GM12878 (cell line): ENCODE measurements at regions not wholly inside any gene's neighbourhood (a gene's known extent, or its start where the extent isn't known, plus 50 kb on each side); places are given as distances from the start of the nearest gene placed in this dataset.

Experiments used
- ATAC-seq: fragments of 200-7000 bp; cut with Tn5 transposase; 3 replicates; pipeline ENCODE4 v1.9.1; 2020; ENCODE audit warnings: mild to moderate bottlenecking, moderate library complexity
- BruUV-seq: library from RNA; stranded (reverse); fragments of 400-500 nt; replicated peaks from 2 replicates; lab custom pipeline; 2021; lab: Mats Ljungman, UMichigan
- CTCF ChIA-PET: fragments of 300-600 bp; sonication (Branson Sonifier 250); formaldehyde crosslinking; extraction: SDS; loops from one replicate; lab custom pipeline; 2021; ENCODE audit warnings: inconsistent platforms; lab: Yijun Ruan, JAX
- POLR2A ChIA-PET: fragments of 350-600 bp; formaldehyde crosslinking; extraction: SDS; loops from one replicate; lab custom pipeline; 2021; ENCODE audit warnings: inconsistent platforms; lab: Charles Lee
- RAD21 ChIA-PET: fragments of 300-600 bp; sonication (Branson Sonifier 250); formaldehyde crosslinking; loops from one replicate; lab custom pipeline; 2023; ENCODE audit warnings: antibody characterized with exemption; ENCODE audit not compliant: unreplicated experiment; lab: Charles Lee
- SMC1A ChIA-PET: fragments of 300-600 bp; sonication (Branson Sonifier 250); formaldehyde crosslinking; loops from one replicate; lab custom pipeline; 2023; ENCODE audit not compliant: unreplicated experiment, uncharacterized antibody; lab: Charles Lee
- DNase-seq: peaks from one replicate; pipeline ENCODE4 v3.0.0-alpha.2; 2011; ENCODE audit warnings: low read depth, low spot score
- FAIRE-seq: peaks from 3 replicates; lab custom pipeline; 2011; peaks lifted over from hg19 to GRCh38; lab: Jason Lieb, UNC
- H2AFZ ChIP-seq: 2 replicates; pipeline ENCODE4 v1.6.0; 2011; ENCODE audit warnings: low read depth, low read length, control low read depth; ENCODE audit not compliant: control insufficient read depth
- H3K27ac ChIP-seq: 2 replicates; pipeline ENCODE4 v1.5.1; 2011; ENCODE audit warnings: control low read depth; ENCODE audit not compliant: control insufficient read depth, insufficient read depth
- H3K27me3 ChIP-seq, 2 experiments: replicated peaks in 1 of 2; 2 replicates each; pipeline versions ENCODE4 v1.6.0 to v1.6.1; 2011; ENCODE audit warnings: low read length in 1 of 2; ENCODE audit not compliant: control insufficient read depth in 2 of 2, insufficient read depth in 2 of 2
- H3K36me3 ChIP-seq, 2 experiments: 2 replicates each; pipeline ENCODE4 v1.5.1; 2011; ENCODE audit warnings: low read length in 1 of 2; ENCODE audit not compliant: control insufficient read depth in 2 of 2, insufficient read depth in 2 of 2
- H3K4me1 ChIP-seq: 2 replicates; pipeline ENCODE4 v1.6.1; 2011; ENCODE audit warnings: mild to moderate bottlenecking, low read length, moderate library complexity, mixed read lengths; ENCODE audit not compliant: control insufficient read depth, insufficient read depth
- H3K4me2 ChIP-seq: 2 replicates; pipeline ENCODE4 v1.6.0; 2011; ENCODE audit warnings: control low read depth; ENCODE audit not compliant: control insufficient read depth, insufficient read depth
- H3K4me3 ChIP-seq: fragments of 200-600 bp; sonication (generic); 2 replicates; pipeline ENCODE4 v1.5.1; 2016
- H3K79me2 ChIP-seq: 2 replicates; pipeline ENCODE4 v1.6.0; 2011; ENCODE audit warnings: low read length; ENCODE audit not compliant: control insufficient read depth, insufficient read depth
- H3K9ac ChIP-seq: 2 replicates; pipeline ENCODE4 v1.8.0; 2011; ENCODE audit warnings: low read length, control low read depth, mixed read lengths; ENCODE audit not compliant: control insufficient read depth, insufficient read depth
- H3K9me3 ChIP-seq: replicated peaks from 3 replicates; pipeline ENCODE4 v1.5.1; 2011; ENCODE audit warnings: mild to moderate bottlenecking, low read length; ENCODE audit not compliant: control insufficient read depth, insufficient read depth
- H4K20me1 ChIP-seq: 2 replicates; pipeline ENCODE4 v1.6.0; 2011; ENCODE audit not compliant: control insufficient read depth, insufficient read depth
- BCL3 ChIP-seq: IDR thresholded peaks from 2 replicates; pipeline ENCODE4 v1.6.1; 2011; ENCODE audit warnings: borderline replicate concordance, low read depth, mild to moderate bottlenecking, moderate library complexity, low read length; ENCODE audit not compliant: insufficient read depth, poor library complexity, severe bottlenecking
- CBX3 ChIP-seq: fragments of 200-600 bp; sonication (generic); IDR thresholded peaks from 2 replicates; pipeline ENCODE4 v1.6.1; 2016; ENCODE audit warnings: low read depth, borderline replicate concordance
- CHD4 ChIP-seq: fragments of 200-600 bp; sonication (generic); IDR thresholded peaks from 2 replicates; pipeline ENCODE4 v1.6.1; 2016; ENCODE audit warnings: mild to moderate bottlenecking
- CUX1 ChIP-seq: IDR thresholded peaks from 2 replicates; pipeline ENCODE4 v1.6.1; 2012; ENCODE audit warnings: improper control_type of control experiment, low read depth, low read length; ENCODE audit not compliant: insufficient replicate concordance
- EED ChIP-seq: sonication (generic); IDR thresholded peaks from 2 replicates; pipeline ENCODE4 v1.6.1; 2016; ENCODE audit warnings: antibody characterized with exemption, low read depth
- ELK1 ChIP-seq: IDR thresholded peaks from 2 replicates; pipeline ENCODE4 v1.6.1; 2012; ENCODE audit warnings: low read depth, low read length, improper control_type of control experiment
- IRF4 ChIP-seq: IDR thresholded peaks from 2 replicates; pipeline ENCODE4 v1.6.1; 2011; ENCODE audit warnings: low read depth, low read length
- JUND ChIP-seq: IDR thresholded peaks from 2 replicates; pipeline ENCODE4 v1.6.1; 2012; ENCODE audit warnings: low read depth, mild to moderate bottlenecking, low read length, improper control_type of control experiment, moderate library complexity
- KLF5 ChIP-seq: fragments of 450-650 bp; IDR thresholded peaks from 2 replicates; pipeline ENCODE4 v1.6.1; 2014; ENCODE audit warnings: mild to moderate bottlenecking; ENCODE audit not compliant: partially characterized antibody
- MTA2 ChIP-seq: fragments of 450-650 bp; IDR thresholded peaks from 2 replicates; pipeline ENCODE4 v1.6.1; 2016; ENCODE audit warnings: low read depth, mild to moderate bottlenecking, moderate library complexity
- NFYA ChIP-seq: IDR thresholded peaks from 2 replicates; pipeline ENCODE4 v1.6.1; 2011; ENCODE audit warnings: low read depth, mild to moderate bottlenecking, low read length, improper control_type of control experiment, borderline replicate concordance
- NR2C1 ChIP-seq: fragments of 450-650 bp; IDR thresholded peaks from 2 replicates; pipeline ENCODE4 v1.6.1; 2017; ENCODE audit warnings: antibody characterized with exemption, mild to moderate bottlenecking, moderate library complexity
- NR2C2 ChIP-seq: IDR thresholded peaks from 2 replicates; pipeline ENCODE4 v1.6.1; 2011; ENCODE audit warnings: borderline replicate concordance, low read depth; ENCODE audit not compliant: control insufficient read depth, insufficient read length
- SMAD5 ChIP-seq: IDR thresholded peaks from 2 replicates; pipeline ENCODE4 v1.6.1; 2016; ENCODE audit warnings: antibody characterized with exemption, low read depth
- STAT1 ChIP-seq: fragments of 450-650 bp; conservative IDR thresholded peaks from 2 replicates; pipeline ENCODE4 v1.6.1; 2014; ENCODE audit warnings: antibody characterized with exemption, mild to moderate bottlenecking
- ZNF24 ChIP-seq: fragments of 450-650 bp; IDR thresholded peaks from 2 replicates; pipeline ENCODE4 v1.6.1; 2017; ENCODE audit warnings: antibody characterized with exemption, mild to moderate bottlenecking
- ZSCAN29 ChIP-seq: fragments of 450-650 bp; IDR thresholded peaks from 2 replicates; pipeline ENCODE4 v1.6.1; 2017; ENCODE audit warnings: mild to moderate bottlenecking, moderate library complexity
- WGBS: methylation state at CpG from one replicate; pipeline ENCODE4 v1.1.6; 2016; ENCODE audit warnings: low lambda C conversion rate; ENCODE audit not compliant: insufficient replicate concordance, insufficient coverage; ENCODE audit errors: missing lambda C conversion rate; 5-methylcytosine and 5-hydroxymethylcytosine counted together
- in situ Hi-C: fragments of 300-500 bp; cut with MboI; formaldehyde crosslinking; loops from 9 replicates; pipeline ENCODE4 v1.14.3; 2018; ENCODE audit warnings: mixed read lengths
- intact Hi-C: fragments of 100-400 bp; cut with micrococcal nuclease; formaldehyde crosslinking; loops from one replicate; pipeline ENCODE4 v1.14.2; 2022; ENCODE audit not compliant: unreplicated experiment

GRCh38 chr5:175351897-175352590 is 91.9 kb downstream of the DRD1 start (continued):
- TF ChIP-seq BCL3 (no peak), CBX3 (no peak), STAT1 (no peak), EED (no peak)

- no peak for DNase-seq
- no TSS peak for BruUV-seq
- FAIRE-seq: no peak
- CTCF ChIA-PET: no interaction called here
- H2AFZ ChIP-seq: no peak overlapping the region
- H3K4me1 ChIP-seq: no peaks in the 10 kb centered on the region
- no peak overlapping the region for H3K27ac ChIP-seq
- no peak overlapping the region for H3K4me2 ChIP-seq
- WGBS: 17% methylated on average over 7 of the region's 7 CpGs
- intact Hi-C loops (no loop called here), in situ Hi-C loops (no loop called here)
- H3K9me3 ChIP-seq: no peaks in the 10 kb centered on the region
- H3K79me2 ChIP-seq: no peaks in the 10 kb centered on the region
- ATAC-seq: no peak
- no peak overlapping the region for H3K9ac ChIP-seq
- POLR2A ChIA-PET: no interaction called here
- H4K20me1 ChIP-seq: no peaks in the 10 kb centered on the region
- RAD21 ChIA-PET: no interaction called here
- H3K36me3 ChIP-seq: no peaks in the 10 kb centered on the region
- SMC1A ChIA-PET: no interaction called here
- H3K4me3 ChIP-seq: no peak overlapping the region
- H3K27me3 ChIP-seq: no peaks in the 10 kb centered on the region; a peak in 1 of 4 replicates
- TF ChIP-seq ZNF24 (no peak), SMAD5 (no peak), NR2C1 (no peak), NFYA (no peak), ELK1 (no peak), IRF4 (no peak), JUND (no peak), MTA2 (no peak), KLF5 (no peak), CUX1 (no peak), NR2C2 (no peak), ZSCAN29 (no peak), CHD4 (no peak)
These were observed 92.9 kb downstream of the DRD1 start for GRCh38 chr5:175351126-175351525.
